GM20000 (cell line): ENCODE measurements at regions not wholly inside any gene's neighbourhood (a gene's known extent, or its start where the extent isn't known, plus 50 kb on each side); places are given as distances from the start of the nearest gene placed in this dataset.

ENCODE experiments used
- DNase-seq: peaks from one replicate; pipeline ENCODE4 v3.0.0; 2012; ENCODE audit warnings: low spot score
- TF ChIP-seq, protein P1 (sequence below): IDR thresholded peaks from 2 replicates; pipeline ENCODE4 v1.5.1; 2012; ENCODE audit warnings: mild to moderate bottlenecking, control low read depth; ENCODE audit errors: extremely low read depth, missing control alignments

DNA sequence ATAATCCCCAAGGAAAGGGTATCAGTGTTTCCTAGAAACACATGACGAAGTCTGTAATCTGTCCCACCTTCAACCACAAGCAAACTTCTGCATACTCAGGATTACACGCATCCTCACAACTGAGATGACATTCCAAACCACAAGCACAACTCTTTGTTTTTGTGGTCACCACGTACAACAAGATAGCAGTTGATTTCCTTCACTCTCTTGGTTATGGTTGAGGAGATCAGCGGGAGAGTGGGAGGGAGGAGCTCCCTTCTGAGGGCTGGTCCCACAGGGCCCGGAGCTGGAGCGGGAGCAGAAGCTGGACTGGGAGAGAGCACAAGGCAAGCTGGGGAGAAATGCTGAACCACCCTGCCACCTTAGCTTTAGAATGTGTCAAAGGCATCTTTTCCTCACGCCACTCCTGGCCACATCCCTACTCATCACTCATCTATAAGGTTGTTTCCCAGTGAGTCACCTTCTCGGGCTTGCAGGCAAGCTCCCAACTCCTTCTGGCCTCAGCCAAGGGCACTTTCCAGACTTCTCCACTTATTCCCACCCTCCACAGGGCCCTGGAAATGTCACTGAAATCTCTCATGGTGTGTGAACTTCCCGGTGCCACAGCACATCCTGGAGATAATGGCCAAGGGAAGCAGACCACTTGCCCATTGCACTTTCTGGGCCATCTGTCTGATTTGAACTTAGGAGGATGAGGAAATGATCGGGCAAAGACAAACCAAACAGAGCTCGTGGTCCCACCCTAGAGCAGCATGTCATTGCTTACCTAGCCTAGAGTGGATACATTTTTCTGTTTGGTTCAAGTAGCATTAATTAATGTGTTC, 98.9 kb upstream of the LGALSL start:
- DNase-seq = no peak
- TF ChIP-seq, protein P1, sequence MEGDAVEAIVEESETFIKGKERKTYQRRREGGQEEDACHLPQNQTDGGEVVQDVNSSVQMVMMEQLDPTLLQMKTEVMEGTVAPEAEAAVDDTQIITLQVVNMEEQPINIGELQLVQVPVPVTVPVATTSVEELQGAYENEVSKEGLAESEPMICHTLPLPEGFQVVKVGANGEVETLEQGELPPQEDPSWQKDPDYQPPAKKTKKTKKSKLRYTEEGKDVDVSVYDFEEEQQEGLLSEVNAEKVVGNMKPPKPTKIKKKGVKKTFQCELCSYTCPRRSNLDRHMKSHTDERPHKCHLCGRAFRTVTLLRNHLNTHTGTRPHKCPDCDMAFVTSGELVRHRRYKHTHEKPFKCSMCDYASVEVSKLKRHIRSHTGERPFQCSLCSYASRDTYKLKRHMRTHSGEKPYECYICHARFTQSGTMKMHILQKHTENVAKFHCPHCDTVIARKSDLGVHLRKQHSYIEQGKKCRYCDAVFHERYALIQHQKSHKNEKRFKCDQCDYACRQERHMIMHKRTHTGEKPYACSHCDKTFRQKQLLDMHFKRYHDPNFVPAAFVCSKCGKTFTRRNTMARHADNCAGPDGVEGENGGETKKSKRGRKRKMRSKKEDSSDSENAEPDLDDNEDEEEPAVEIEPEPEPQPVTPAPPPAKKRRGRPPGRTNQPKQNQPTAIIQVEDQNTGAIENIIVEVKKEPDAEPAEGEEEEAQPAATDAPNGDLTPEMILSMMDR = no peak

DNA sequence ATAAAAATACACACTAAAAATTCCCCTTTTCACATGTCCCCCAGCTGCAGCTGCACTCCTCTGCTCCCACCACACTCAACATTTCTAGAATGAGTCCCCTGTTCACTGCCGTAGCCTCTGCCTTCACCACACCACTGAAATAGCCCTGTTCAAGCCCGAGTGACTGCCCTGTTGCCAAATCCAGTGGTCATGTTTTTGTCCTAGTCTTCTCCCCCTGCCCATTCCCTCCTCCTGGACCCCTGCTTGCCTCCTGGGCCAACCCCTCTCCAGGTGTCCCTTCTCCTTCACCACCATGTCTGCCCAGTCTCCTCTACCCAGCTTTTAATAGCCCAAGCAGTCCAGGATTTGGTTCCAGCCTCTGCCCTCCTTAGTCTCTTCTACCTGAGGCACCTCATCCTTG, 97.1 kb upstream of the LGALSL start:
- no peak for DNase-seq
- TF ChIP-seq, protein P1 = no peak

DNA sequence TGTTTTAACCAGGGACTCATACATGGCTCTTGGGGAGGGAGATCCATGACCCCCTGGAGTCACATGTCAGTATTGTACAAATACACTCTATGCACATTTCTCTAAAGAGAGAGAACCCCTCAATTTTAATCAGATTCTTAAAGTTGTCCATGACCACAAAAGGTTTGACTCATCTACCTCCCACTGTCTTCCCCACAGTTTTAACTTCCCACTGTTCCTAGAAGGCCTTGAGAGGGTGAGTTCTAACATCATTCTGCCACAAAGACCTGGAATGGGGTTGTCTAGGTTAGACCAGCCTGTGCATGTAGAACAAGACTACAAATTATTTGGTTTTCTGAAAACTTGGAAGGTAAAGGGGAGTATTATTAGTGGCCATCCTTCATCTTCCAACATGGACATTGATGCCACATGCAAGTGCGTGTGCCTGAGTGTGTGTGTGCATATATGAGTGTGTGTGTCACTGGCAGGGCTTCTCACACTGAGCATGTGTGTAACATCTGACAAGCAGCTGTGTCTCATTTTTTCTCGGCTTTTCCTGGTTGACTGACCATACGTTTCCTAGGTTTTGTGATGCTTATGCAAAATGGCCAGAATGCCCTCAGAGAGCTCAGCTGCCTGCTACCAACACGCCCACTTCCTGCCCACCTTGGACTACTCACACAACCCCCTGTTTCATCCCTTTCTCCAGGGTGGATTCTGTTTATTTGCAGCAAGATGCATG, 94.6 kb upstream of the LGALSL start:
- DNase-seq = no peak
- TF ChIP-seq, protein P1 = no peak

DNA sequence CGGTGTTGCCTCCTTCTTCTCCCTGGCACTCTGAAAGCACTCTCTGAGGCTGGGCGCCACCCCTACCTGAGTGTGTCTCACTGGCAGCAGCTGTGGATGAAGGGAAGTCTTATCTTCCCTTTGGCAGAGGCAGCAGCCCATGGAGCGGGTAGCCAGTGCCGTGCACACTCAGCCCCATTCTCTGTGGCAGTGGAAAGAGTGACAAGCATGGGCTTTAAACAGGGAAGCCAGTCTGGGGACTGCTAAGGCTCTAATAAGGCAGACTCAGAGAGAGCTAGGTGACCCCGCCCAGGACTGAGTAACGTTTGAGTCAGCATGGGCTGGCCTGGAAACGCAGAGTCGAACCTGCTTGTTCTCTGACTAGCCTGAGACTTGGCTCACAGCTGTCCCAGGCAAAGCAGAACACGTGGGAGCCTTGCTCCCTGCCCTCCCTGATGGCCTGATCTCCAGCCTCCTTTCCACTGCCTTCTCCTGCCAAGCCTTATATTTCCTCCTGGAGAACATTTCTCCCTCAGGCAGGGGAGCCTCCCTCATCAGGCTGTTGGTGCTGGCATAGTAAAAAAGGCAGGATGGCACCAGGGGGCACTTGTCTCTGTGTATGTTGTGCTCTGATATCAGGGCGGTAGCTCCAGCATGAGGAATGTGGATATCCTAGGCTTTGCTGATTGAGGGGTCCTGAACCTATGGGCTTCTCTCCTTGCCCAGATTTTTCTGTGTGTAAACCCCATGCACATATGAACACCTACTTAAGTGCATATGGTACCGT, 93.9 kb upstream of the LGALSL start:
- peak; percentile 39 for DNase-seq
- TF ChIP-seq, protein P1 = no peak

DNA sequence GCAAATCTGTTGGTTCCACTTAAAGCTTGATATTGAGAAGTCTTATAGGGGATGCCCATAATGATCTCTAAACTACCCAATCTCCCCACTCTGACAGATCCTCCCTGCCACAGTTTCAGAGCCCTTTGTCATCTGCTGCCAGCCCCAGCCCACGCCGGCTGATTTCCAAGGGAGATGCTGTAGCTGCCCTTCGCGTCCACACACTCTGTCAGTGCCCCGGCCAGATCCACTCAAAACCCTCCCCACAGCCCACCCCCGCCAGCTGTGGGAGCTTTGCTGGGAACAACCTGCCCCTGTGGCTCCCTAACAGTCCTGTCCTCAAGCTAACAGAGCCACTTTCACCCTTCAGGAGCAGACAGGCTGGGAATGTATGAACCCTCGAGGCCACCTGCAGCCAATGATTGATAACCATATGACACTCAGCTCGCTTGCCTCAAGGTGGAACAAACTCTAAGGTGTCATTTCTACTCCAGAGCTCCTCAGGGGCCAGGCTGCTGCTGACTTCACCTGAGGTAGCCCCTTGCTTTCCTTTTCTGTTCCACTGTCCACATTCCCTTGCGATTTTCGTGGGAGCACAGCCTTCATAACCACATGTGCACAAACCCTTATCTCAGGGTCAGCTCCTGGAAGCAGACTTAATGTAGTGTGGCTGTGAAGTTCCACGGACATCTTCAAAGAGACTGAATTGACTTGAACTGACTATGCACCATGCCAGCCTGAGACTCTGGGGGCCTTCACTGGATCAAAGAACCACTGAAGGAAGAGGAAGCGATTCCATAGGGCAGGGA, 92.6 kb upstream of the LGALSL start:
- DNase-seq = no peak
- TF ChIP-seq, protein P1 = no peak

DNA sequence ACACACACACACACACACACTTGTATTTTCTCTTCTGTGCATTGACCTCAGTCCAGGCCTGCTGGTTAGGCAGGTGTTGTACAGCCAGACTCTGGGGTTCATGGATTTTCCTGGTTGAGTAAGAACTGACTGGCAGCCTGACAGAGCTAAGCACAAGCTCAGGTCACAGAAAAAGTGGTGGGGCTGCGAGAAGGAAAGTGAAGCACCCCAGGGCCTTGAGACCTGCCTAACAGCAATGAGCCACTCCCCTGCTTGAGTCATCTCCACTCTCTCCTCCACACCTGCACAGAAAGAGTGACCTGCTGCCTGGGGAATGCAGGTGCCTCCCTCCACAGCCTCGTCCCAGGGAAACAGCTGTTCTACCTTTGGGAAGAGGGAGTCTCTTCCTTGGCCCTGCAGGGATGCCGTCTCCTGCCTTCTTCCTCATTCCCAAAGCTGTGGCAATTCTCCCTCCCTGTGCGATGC, 91.4 kb upstream of the LGALSL start:
- TF ChIP-seq, protein P1 = no peak
- DNase-seq = no peak
